K562 (cell line): ENCODE measurements at regions not wholly inside any gene's neighbourhood (a gene's known extent, or its start where the extent isn't known, plus 50 kb on each side); places are given as distances from the start of the nearest gene placed in this dataset.

Experiments used
- ATAC-seq: fragments of 200-7000 bp; cut with Tn5 transposase; 3 replicates; pipeline ENCODE4 v1.9.1; 2020; ENCODE audit warnings: moderate library complexity
- BruUV-seq: library from RNA; stranded (reverse); fragments of 400-500 nt; replicated peaks from 2 replicates; lab custom pipeline; 2021; lab: Mats Ljungman, UMichigan
- CTCF ChIA-PET: fragments of 300-600 bp; formaldehyde crosslinking; extraction: SDS; loops from one replicate; lab custom pipeline; 2021; ENCODE audit warnings: low intra/inter-chr PET ratio; lab: Yijun Ruan, JAX
- POLR2A ChIA-PET: fragments of 300-600, 350-650 bp; sonication (Branson Sonifier 250); formaldehyde crosslinking; extraction: SDS; loops from one replicate; lab custom pipeline; 2021; ENCODE audit warnings: antibody characterized with exemption, inconsistent platforms; lab: Yijun Ruan, JAX
- DNase-seq, 4 experiments: peaks; one replicate each; pipeline versions ENCODE4 v3.0.0 to v3.0.0-alpha.2; 2011 to 2018; ENCODE audit warnings: low spot score in 3 of 4, mixed read lengths in 3 of 4; ENCODE audit errors: extremely low read depth in 1 of 4
- FAIRE-seq: peaks from 2 replicates; lab custom pipeline; 2011; peaks lifted over from hg19 to GRCh38; lab: Jason Lieb, UNC
- H2AFZ ChIP-seq: 2 replicates; pipeline ENCODE4 v1.6.0; 2011; ENCODE audit warnings: low read depth, low read length, control low read depth, inconsistent platforms
- H3K27ac ChIP-seq: fragments of 200-600 bp; 3 replicates; pipeline ENCODE4 v1.8.0; 2011; ENCODE audit warnings: low read depth, mild to moderate bottlenecking, control low read depth, inconsistent platforms, low read length, moderate library complexity, mixed read lengths; ENCODE audit errors: extremely low read depth
- H3K27me3 ChIP-seq, 2 experiments: fragments of 300-600 bp in 1 of 2; 2 replicates in 1 of 2; 3 replicates in 1 of 2; pipeline versions ENCODE4 v1.6.0 to v1.8.0; 2011; ENCODE audit warnings: inconsistent platforms in 2 of 2, low read length in 2 of 2, mild to moderate bottlenecking in 1 of 2, mixed read lengths in 1 of 2, moderate library complexity in 1 of 2; ENCODE audit not compliant: control insufficient read depth in 2 of 2, insufficient read depth in 2 of 2
- H3K36me3 ChIP-seq: fragments of 300-600 bp; 3 replicates; pipeline ENCODE4 v1.8.0; 2011; ENCODE audit warnings: mild to moderate bottlenecking, low read length, inconsistent platforms; ENCODE audit not compliant: control insufficient read depth, insufficient read depth
- H3K4me1 ChIP-seq, 2 experiments: fragments of 200-600 bp in 1 of 2; replicated peaks in 1 of 2; 2 replicates in 1 of 2; 3 replicates in 1 of 2; pipeline versions ENCODE4 v1.5.1 to v1.8.0; 2011; ENCODE audit warnings: inconsistent platforms in 2 of 2, low read length in 2 of 2, mild to moderate bottlenecking in 1 of 2, mixed read lengths in 1 of 2, moderate library complexity in 1 of 2; ENCODE audit not compliant: control insufficient read depth in 2 of 2, insufficient read depth in 2 of 2
- H3K4me2 ChIP-seq: 2 replicates; pipeline ENCODE4 v1.6.1; 2011; ENCODE audit warnings: low read length, control low read depth, inconsistent platforms, mixed read lengths; ENCODE audit not compliant: insufficient read depth
- H3K4me3 ChIP-seq: fragments of 200-600 bp; sonication (generic), shearing (Covaris generic); 2 replicates; pipeline ENCODE4 v1.5.1; 2016; ENCODE audit warnings: control low read depth, inconsistent platforms
- H3K79me2 ChIP-seq: fragments of 200-600 bp; 3 replicates; pipeline ENCODE4 v1.8.0; 2011; ENCODE audit warnings: low read length, inconsistent platforms; ENCODE audit not compliant: control insufficient read depth, insufficient read depth
- H3K9ac ChIP-seq, 2 experiments: 2 replicates each; pipeline versions ENCODE4 v1.6.0 to v1.6.1; 2011; ENCODE audit warnings: low read depth in 2 of 2, low read length in 2 of 2, control low read depth in 1 of 2, inconsistent platforms in 1 of 2, mild to moderate bottlenecking in 1 of 2, mixed read lengths in 1 of 2; ENCODE audit not compliant: insufficient read depth in 1 of 2
- H3K9me1 ChIP-seq: one replicate; pipeline ENCODE4 v1.6.0; 2011; ENCODE audit warnings: inconsistent platforms, mild to moderate bottlenecking, low read length, moderate library complexity; ENCODE audit not compliant: control insufficient read depth, insufficient read depth
- H3K9me3 ChIP-seq: replicated peaks from 2 replicates; pipeline ENCODE4 v1.5.1; 2011; ENCODE audit warnings: low read depth, low read length, inconsistent platforms; ENCODE audit not compliant: control insufficient read depth, insufficient read depth
- H4K20me1 ChIP-seq: replicated peaks from 2 replicates; pipeline ENCODE4 v1.6.1; 2011; ENCODE audit warnings: low read length, inconsistent platforms, mixed read lengths; ENCODE audit not compliant: control insufficient read depth, insufficient read depth
- ASH1L ChIP-seq: fragments of 450-650 bp; IDR thresholded peaks from 2 replicates; pipeline ENCODE4 v1.6.1; 2018; ENCODE audit warnings: borderline replicate concordance, mild to moderate bottlenecking, low read depth; ENCODE audit not compliant: partially characterized antibody
- CBFA2T3 ChIP-seq: fragments of 450-650 bp; IDR thresholded peaks from 2 replicates; pipeline ENCODE4 v1.6.1; 2017
- DMBX1 ChIP-seq: fragments of 250-450 bp; sonication (Bioruptor Pico); IDR thresholded peaks from 2 replicates; pipeline ENCODE4 v1.8.0; 2022; ENCODE audit warnings: inconsistent platforms, mild to moderate bottlenecking, moderate library complexity, borderline replicate concordance
- ETV5 ChIP-seq: sonication (generic); formaldehyde crosslinking; IDR thresholded peaks from 2 replicates; pipeline ENCODE4 v1.4.0; 2020; ENCODE audit warnings: low read depth, mild to moderate bottlenecking, missing genetic modification reagents
- FOXA1 ChIP-seq: fragments of 450-650 bp; IDR thresholded peaks from 2 replicates; pipeline ENCODE4 v1.6.1; 2016; ENCODE audit warnings: mild to moderate bottlenecking, borderline replicate concordance
- GATA2 ChIP-seq: sonication (generic); formaldehyde crosslinking; IDR thresholded peaks from 2 replicates; pipeline ENCODE4 v1.4.0; 2020; ENCODE audit warnings: mild to moderate bottlenecking, missing genetic modification reagents
- KDM1A ChIP-seq, 2 experiments: fragments of 450-650 bp; IDR thresholded peaks; 2 replicates each; pipeline ENCODE4 v1.6.1; 2016; ENCODE audit warnings: mild to moderate bottlenecking in 2 of 2
- MECOM ChIP-seq: fragments of 250-450 bp; sonication (Bioruptor Pico); IDR thresholded peaks from 2 replicates; pipeline ENCODE4 v1.8.0; 2022; ENCODE audit warnings: inconsistent platforms
- TCFL5 ChIP-seq: fragments of 250-450 bp; sonication (Bioruptor Pico); conservative IDR thresholded peaks from 2 replicates; pipeline ENCODE4 v1.6.1; 2021; ENCODE audit warnings: mild to moderate bottlenecking, moderate library complexity, matching md5 sums
- ZEB2 ChIP-seq: fragments of 450-650 bp; IDR thresholded peaks from 2 replicates; pipeline ENCODE4 v1.6.1; 2016
- ZNF76 ChIP-seq: fragments of 250-450 bp; sonication (Bioruptor Pico); IDR thresholded peaks from 2 replicates; pipeline ENCODE4 v1.4.0; 2020; ENCODE audit warnings: mild to moderate bottlenecking, moderate library complexity, borderline replicate concordance
- WGBS: fragments of 100-300 bp; shearing (Covaris generic); methylation state at CpG from one replicate; pipeline ENCODE4 v1.1.6; 2016; ENCODE audit warnings: low coverage, mixed read lengths; ENCODE audit not compliant: insufficient coverage; ENCODE audit errors: missing lambda C conversion rate; 5-methylcytosine and 5-hydroxymethylcytosine counted together
- in situ Hi-C: fragments of 300-500 bp; cut with MboI; formaldehyde crosslinking; loops from 4 replicates; pipeline ENCODE4 v1.15.0; 2018; ENCODE audit warnings: inconsistent platforms, mixed read lengths
- intact Hi-C: fragments of 100-400 bp; cut with micrococcal nuclease; formaldehyde crosslinking; loops from 2 replicates; pipeline ENCODE4 v1.14.2; 2022
- TF ChIP-seq, protein P1 (sequence below): sonication (generic); formaldehyde crosslinking; IDR thresholded peaks from 2 replicates; pipeline ENCODE4 v1.8.0; 2022; ENCODE audit warnings: mild to moderate bottlenecking, missing genetic modification reagents
- TF ChIP-seq, protein P2 (sequence below): IDR thresholded peaks from 2 replicates; pipeline ENCODE4 v1.6.1; 2016; ENCODE audit warnings: missing genetic modification characterization, missing compliant biosample characterization
- TF ChIP-seq, protein P3 (sequence below): fragments of 250-450 bp; sonication (Bioruptor Pico); IDR thresholded peaks from 2 replicates; pipeline ENCODE4 v1.8.0; 2022; ENCODE audit warnings: inconsistent platforms
- TF ChIP-seq, protein P4 (sequence below): sonication (generic); formaldehyde crosslinking; IDR thresholded peaks from 2 replicates; pipeline ENCODE4 v1.8.1; 2023; ENCODE audit warnings: mild to moderate bottlenecking, missing genetic modification reagents, moderate library complexity
- TF ChIP-seq, protein P5 (sequence below): fragments of 250-450 bp; sonication (Bioruptor Pico); IDR thresholded peaks from 2 replicates; pipeline ENCODE4 v1.8.0; 2022; ENCODE audit warnings: moderate library complexity, mild to moderate bottlenecking, inconsistent platforms

DNA sequence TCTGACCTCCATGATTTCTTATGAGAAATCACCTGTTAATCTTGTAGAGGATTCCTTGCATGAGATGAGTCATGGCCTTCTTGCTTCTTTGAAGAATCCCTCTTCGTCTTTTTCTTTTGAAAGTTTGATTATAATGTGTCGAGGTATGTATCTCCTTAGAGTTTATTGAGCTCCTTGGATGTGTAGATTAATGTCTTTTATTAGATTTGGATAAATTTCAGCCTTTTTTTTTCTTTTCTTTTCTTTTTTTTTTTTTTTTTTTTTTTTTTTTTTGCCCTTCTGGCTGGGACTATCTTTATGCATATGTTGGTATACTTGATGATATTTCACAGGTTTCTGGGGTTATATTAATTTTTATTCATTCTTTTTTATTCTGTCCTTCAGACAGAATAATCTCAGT is 72.3 kb upstream of the ITGA4 start:
- intact Hi-C loops = no loop called here
- BruUV-seq = no TSS peak
- no peaks in the 10 kb centered on the region for H3K36me3 ChIP-seq
- H3K27ac ChIP-seq = no peak overlapping the region
- no peak overlapping the region for H2AFZ ChIP-seq
- CTCF ChIA-PET = no interaction called here
- H3K4me2 ChIP-seq = no peak overlapping the region
- no peaks in the 10 kb centered on the region for H3K79me2 ChIP-seq
- no peak overlapping the region for H3K9ac ChIP-seq
- no peak for TF ChIP-seq GATA2 (CRISPR knock-in tag)
- TF ChIP-seq, protein P1, sequence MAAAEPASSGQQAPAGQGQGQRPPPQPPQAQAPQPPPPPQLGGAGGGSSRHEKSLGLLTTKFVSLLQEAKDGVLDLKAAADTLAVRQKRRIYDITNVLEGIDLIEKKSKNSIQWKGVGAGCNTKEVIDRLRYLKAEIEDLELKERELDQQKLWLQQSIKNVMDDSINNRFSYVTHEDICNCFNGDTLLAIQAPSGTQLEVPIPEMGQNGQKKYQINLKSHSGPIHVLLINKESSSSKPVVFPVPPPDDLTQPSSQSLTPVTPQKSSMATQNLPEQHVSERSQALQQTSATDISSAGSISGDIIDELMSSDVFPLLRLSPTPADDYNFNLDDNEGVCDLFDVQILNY (CRISPR knock-in tag) = no peak
- TF ChIP-seq MECOM (CRISPR knock-in tag) = no peak
- TF ChIP-seq CBFA2T3 = no peak
- TF ChIP-seq, protein P2, sequence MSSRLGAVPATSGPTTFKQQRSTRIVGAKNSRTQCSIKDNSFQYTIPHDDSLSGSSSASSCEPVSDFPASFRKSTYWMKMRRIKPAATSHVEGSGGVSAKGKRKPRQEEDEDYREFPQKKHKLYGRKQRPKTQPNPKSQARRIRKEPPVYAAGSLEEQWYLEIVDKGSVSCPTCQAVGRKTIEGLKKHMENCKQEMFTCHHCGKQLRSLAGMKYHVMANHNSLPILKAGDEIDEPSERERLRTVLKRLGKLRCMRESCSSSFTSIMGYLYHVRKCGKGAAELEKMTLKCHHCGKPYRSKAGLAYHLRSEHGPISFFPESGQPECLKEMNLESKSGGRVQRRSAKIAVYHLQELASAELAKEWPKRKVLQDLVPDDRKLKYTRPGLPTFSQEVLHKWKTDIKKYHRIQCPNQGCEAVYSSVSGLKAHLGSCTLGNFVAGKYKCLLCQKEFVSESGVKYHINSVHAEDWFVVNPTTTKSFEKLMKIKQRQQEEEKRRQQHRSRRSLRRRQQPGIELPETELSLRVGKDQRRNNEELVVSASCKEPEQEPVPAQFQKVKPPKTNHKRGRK (tag) = no peak
- no peak for TF ChIP-seq ZNF76 (CRISPR knock-in tag)
- no peak for TF ChIP-seq ZEB2
- no peak for TF ChIP-seq ETV5
- no peak for TF ChIP-seq DMBX1
- TF ChIP-seq, protein P3, sequence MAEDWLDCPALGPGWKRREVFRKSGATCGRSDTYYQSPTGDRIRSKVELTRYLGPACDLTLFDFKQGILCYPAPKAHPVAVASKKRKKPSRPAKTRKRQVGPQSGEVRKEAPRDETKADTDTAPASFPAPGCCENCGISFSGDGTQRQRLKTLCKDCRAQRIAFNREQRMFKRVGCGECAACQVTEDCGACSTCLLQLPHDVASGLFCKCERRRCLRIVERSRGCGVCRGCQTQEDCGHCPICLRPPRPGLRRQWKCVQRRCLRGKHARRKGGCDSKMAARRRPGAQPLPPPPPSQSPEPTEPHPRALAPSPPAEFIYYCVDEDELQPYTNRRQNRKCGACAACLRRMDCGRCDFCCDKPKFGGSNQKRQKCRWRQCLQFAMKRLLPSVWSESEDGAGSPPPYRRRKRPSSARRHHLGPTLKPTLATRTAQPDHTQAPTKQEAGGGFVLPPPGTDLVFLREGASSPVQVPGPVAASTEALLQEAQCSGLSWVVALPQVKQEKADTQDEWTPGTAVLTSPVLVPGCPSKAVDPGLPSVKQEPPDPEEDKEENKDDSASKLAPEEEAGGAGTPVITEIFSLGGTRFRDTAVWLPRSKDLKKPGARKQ (CRISPR knock-in tag) = no peak
- TF ChIP-seq KDM1A (IDR thresholded peaks at IDR 0.05) = no peak
- TF ChIP-seq FOXA1 = no peak
- TF ChIP-seq ASH1L = no peak
- TF ChIP-seq, protein P4, sequence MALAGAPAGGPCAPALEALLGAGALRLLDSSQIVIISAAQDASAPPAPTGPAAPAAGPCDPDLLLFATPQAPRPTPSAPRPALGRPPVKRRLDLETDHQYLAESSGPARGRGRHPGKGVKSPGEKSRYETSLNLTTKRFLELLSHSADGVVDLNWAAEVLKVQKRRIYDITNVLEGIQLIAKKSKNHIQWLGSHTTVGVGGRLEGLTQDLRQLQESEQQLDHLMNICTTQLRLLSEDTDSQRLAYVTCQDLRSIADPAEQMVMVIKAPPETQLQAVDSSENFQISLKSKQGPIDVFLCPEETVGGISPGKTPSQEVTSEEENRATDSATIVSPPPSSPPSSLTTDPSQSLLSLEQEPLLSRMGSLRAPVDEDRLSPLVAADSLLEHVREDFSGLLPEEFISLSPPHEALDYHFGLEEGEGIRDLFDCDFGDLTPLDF = no peak
- TF ChIP-seq TCFL5 (CRISPR knock-in tag) = no peak
- TF ChIP-seq, protein P5, sequence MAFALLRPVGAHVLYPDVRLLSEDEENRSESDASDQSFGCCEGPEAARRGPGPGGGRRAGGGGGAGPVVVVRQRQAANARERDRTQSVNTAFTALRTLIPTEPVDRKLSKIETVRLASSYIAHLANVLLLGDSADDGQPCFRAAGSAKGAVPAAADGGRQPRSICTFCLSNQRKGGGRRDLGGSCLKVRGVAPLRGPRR (CRISPR knock-in tag) = no peak
- no peak for DNase-seq
- H3K4me1 ChIP-seq = no peaks in the 10 kb centered on the region
- H3K27me3 ChIP-seq = no peaks in the 10 kb centered on the region
- 0% methylated on average over 2 of the region's 2 CpGs for WGBS
- no peak overlapping the region for H3K4me3 ChIP-seq
- POLR2A ChIA-PET = no interaction called here
- no peaks in the 10 kb centered on the region for H3K9me1 ChIP-seq
- in situ Hi-C loops = no loop called here
- no peak for ATAC-seq
- FAIRE-seq = no peak
- H4K20me1 ChIP-seq = no peaks in the 10 kb centered on the region
- H3K9me3 ChIP-seq = no peaks in the 10 kb centered on the region
